NCI-H1092 treated with DMSO at 0.1 percent for 48 hours (cell line): ENCODE measurements at regions not wholly inside any gene's neighbourhood (a gene's known extent, or its start where the extent isn't known, plus 50 kb on each side); places are given as distances from the start of the nearest gene placed in this dataset.
A peak's percentile ranks its signal among the peaks of the same experiment; 100 is the strongest.
"Not testable (repeated sequence)": the region's sequence is repeated elsewhere in the genome, so short reads cannot be mapped to it uniquely, and the experiment has no call there.

ENCODE experiments used
- DNase-seq: peaks from one replicate; lab custom pipeline; 2025; lab: John Stamatoyannopoulos, UW

- no peak for DNase-seq
Observed at GRCh38 chr6:128736780-128737179, 146.2 kb upstream of the LAMA2 start.

- peak; percentile 21 for DNase-seq
Observed at GRCh38 chr6:128731249-128732165, 151.4 kb upstream of the LAMA2 start.

GRCh38 chr6:128727500-128727899 is 155.4 kb upstream of the LAMA2 start:
- no peak for DNase-seq

GRCh38 chr6:128725271-128726233 is 157.4 kb upstream of the LAMA2 start:
- DNase-seq: no peak

- DNase-seq: no peak
Observed at GRCh38 chr6:128724738-128725137, 158.2 kb upstream of the LAMA2 start.

- no peak for DNase-seq
Observed at GRCh38 chr6:128723667-128724066, 159.3 kb upstream of the LAMA2 start.

GRCh38 chr6:128720891-128721290 is 162.0 kb upstream of the LAMA2 start:
- DNase-seq: no peak

- no peak for DNase-seq
Observed at GRCh38 chr6:128719786-128720185, 163.2 kb upstream of the LAMA2 start.

GRCh38 chr6:128713461-128713860 is 169.5 kb upstream of the LAMA2 start:
- DNase-seq: no peak

GRCh38 chr6:128712898-128713297 is 170.0 kb upstream of the LAMA2 start:
- no peak for DNase-seq

GRCh38 chr6:128711149-128711548 is 171.8 kb upstream of the LAMA2 start:
- no peak for DNase-seq

GRCh38 chr6:128710315-128710714 is 172.6 kb upstream of the LAMA2 start:
- no peak for DNase-seq

- no peak for DNase-seq
Observed at GRCh38 chr6:128704601-128705000, 178.3 kb upstream of the LAMA2 start.

GRCh38 chr6:128703794-128704193 is 179.1 kb upstream of the LAMA2 start:
- DNase-seq: not testable (repeated sequence)

- DNase-seq: no peak
Observed at GRCh38 chr6:128696691-128697689, 176.6 kb upstream of the PTPRK start.

GRCh38 chr6:128694303-128695009 is 174.1 kb upstream of the PTPRK start:
- no peak for DNase-seq

- no peak for DNase-seq
Observed at GRCh38 chr6:128690063-128690462, 169.7 kb upstream of the PTPRK start.

GRCh38 chr6:128686084-128686483 is 165.7 kb upstream of the PTPRK start:
- no peak for DNase-seq

GRCh38 chr6:128676456-128676855 is 156.1 kb upstream of the PTPRK start:
- DNase-seq: no peak

- DNase-seq: no peak
Observed at GRCh38 chr6:128672023-128672422, 151.6 kb upstream of the PTPRK start.

- DNase-seq: no peak
Observed at GRCh38 chr6:128667339-128667858, 147.0 kb upstream of the PTPRK start.
